GM12878 (cell line): ENCODE measurements at regions not wholly inside any gene's neighbourhood (a gene's known extent, or its start where the extent isn't known, plus 50 kb on each side); places are given as distances from the start of the nearest gene placed in this dataset.

Source experiments
- CEBPB ChIP-seq, 2 experiments: fragments of 150-350 bp in 1 of 2; IDR thresholded peaks; 2 replicates each; pipeline ENCODE4 v1.6.1; 2012 to 2014; ENCODE audit warnings: low read depth in 2 of 2, low read length in 2 of 2, borderline replicate concordance in 1 of 2, inconsistent platforms in 1 of 2
- CHD1 ChIP-seq: IDR thresholded peaks from 2 replicates; pipeline ENCODE4 v1.6.1; 2012; ENCODE audit warnings: low read depth, low read length, improper control_type of control experiment
- EED ChIP-seq: sonication (generic); IDR thresholded peaks from 2 replicates; pipeline ENCODE4 v1.6.1; 2016; ENCODE audit warnings: antibody characterized with exemption, low read depth
- EGR1 ChIP-seq, 2 experiments: IDR thresholded peaks; 1 replicate in 1 of 2; 2 replicates in 1 of 2; pipeline ENCODE4 v1.6.1; 2011 to 2012; ENCODE audit warnings: low read depth in 2 of 2, low read length in 2 of 2, borderline replicate concordance in 1 of 2, mild to moderate bottlenecking in 1 of 2, moderate library complexity in 1 of 2
- IKZF1 ChIP-seq: fragments of 450-650 bp; conservative IDR thresholded peaks from 2 replicates; pipeline ENCODE4 v1.6.1; 2017; ENCODE audit warnings: antibody characterized with exemption, mild to moderate bottlenecking
- RELA ChIP-seq: fragments of 450-650 bp; IDR thresholded peaks from 2 replicates; pipeline ENCODE4 v1.8.0; 2014; ENCODE audit warnings: borderline replicate concordance; ENCODE audit not compliant: partially characterized antibody
- TAF1 ChIP-seq: IDR thresholded peaks from 2 replicates; pipeline ENCODE4 v1.6.1; 2011; ENCODE audit warnings: mild to moderate bottlenecking, low read depth, low read length, borderline replicate concordance
- WRNIP1 ChIP-seq: IDR thresholded peaks from 2 replicates; pipeline ENCODE4 v1.6.1; 2011; ENCODE audit warnings: low read depth, low read length, improper control_type of control experiment, borderline replicate concordance
- TF ChIP-seq, protein P1 (sequence below): fragments of 450-650 bp; IDR thresholded peaks from 2 replicates; pipeline ENCODE4 v1.6.1; 2016; ENCODE audit warnings: mild to moderate bottlenecking, moderate library complexity, borderline replicate concordance
- TF ChIP-seq, protein P2 (sequence below): fragments of 450-650 bp; IDR thresholded peaks from 2 replicates; pipeline ENCODE4 v1.6.1; 2017; ENCODE audit warnings: mild to moderate bottlenecking, low read depth, inconsistent platforms; ENCODE audit not compliant: poor library complexity, severe bottlenecking
- TF ChIP-seq, protein P3 (sequence below): fragments of 450-650 bp; IDR thresholded peaks from 2 replicates; pipeline ENCODE4 v1.6.1; 2017; ENCODE audit warnings: mild to moderate bottlenecking, moderate library complexity

DNA sequence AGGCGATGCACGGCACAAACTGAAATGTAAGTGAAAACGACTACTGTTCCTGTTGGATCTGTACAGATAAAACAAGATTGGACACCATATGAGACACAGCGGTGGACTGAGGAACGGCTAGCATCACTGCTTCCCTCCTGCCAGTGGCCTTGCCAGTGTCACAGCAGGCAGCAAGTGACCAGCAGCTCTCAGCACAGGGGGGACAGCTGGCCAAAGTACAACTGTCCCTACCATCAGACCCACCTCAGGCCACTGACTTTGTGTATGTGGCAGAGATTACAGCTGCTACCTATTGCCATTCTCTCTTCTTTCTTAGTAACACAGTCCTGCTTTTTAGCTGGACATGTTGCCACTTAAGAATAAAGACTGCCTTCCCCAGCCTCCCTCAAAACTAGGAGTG, 80.0 kb upstream of the SLC66A3 start (continued):
- TF ChIP-seq, protein P1, sequence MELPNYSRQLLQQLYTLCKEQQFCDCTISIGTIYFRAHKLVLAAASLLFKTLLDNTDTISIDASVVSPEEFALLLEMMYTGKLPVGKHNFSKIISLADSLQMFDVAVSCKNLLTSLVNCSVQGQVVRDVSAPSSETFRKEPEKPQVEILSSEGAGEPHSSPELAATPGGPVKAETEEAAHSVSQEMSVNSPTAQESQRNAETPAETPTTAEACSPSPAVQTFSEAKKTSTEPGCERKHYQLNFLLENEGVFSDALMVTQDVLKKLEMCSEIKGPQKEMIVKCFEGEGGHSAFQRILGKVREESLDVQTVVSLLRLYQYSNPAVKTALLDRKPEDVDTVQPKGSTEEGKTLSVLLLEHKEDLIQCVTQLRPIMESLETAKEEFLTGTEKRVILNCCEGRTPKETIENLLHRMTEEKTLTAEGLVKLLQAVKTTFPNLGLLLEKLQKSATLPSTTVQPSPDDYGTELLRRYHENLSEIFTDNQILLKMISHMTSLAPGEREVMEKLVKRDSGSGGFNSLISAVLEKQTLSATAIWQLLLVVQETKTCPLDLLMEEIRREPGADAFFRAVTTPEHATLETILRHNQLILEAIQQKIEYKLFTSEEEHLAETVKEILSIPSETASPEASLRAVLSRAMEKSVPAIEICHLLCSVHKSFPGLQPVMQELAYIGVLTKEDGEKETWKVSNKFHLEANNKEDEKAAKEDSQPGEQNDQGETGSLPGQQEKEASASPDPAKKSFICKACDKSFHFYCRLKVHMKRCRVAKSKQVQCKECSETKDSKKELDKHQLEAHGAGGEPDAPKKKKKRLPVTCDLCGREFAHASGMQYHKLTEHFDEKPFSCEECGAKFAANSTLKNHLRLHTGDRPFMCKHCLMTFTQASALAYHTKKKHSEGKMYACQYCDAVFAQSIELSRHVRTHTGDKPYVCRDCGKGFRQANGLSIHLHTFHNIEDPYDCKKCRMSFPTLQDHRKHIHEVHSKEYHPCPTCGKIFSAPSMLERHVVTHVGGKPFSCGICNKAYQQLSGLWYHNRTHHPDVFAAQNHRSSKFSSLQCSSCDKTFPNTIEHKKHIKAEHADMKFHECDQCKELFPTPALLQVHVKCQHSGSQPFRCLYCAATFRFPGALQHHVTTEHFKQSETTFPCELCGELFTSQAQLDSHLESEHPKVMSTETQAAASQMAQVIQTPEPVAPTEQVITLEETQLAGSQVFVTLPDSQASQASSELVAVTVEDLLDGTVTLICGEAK = no peak
- TF ChIP-seq CHD1 (no peak), TAF1 (no peak), RELA (no peak), EGR1 (IDR thresholded peaks at IDR 0.05; ENCODE audit: borderline replicate concordance in 1 of 2, low read depth in 2 of 2, low read length in 2 of 2) (no peak), CEBPB (IDR thresholded peaks at IDR 0.05; ENCODE audit: borderline replicate concordance in 1 of 2, low read depth in 2 of 2, low read length in 2 of 2) (no peak), WRNIP1 (no peak), EED (no peak), IKZF1 (no peak)
- TF ChIP-seq, protein P2, sequence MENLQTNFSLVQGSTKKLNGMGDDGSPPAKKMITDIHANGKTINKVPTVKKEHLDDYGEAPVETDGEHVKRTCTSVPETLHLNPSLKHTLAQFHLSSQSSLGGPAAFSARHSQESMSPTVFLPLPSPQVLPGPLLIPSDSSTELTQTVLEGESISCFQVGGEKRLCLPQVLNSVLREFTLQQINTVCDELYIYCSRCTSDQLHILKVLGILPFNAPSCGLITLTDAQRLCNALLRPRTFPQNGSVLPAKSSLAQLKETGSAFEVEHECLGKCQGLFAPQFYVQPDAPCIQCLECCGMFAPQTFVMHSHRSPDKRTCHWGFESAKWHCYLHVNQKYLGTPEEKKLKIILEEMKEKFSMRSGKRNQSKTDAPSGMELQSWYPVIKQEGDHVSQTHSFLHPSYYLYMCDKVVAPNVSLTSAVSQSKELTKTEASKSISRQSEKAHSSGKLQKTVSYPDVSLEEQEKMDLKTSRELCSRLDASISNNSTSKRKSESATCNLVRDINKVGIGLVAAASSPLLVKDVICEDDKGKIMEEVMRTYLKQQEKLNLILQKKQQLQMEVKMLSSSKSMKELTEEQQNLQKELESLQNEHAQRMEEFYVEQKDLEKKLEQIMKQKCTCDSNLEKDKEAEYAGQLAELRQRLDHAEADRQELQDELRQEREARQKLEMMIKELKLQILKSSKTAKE = no peak
- TF ChIP-seq, protein P3, sequence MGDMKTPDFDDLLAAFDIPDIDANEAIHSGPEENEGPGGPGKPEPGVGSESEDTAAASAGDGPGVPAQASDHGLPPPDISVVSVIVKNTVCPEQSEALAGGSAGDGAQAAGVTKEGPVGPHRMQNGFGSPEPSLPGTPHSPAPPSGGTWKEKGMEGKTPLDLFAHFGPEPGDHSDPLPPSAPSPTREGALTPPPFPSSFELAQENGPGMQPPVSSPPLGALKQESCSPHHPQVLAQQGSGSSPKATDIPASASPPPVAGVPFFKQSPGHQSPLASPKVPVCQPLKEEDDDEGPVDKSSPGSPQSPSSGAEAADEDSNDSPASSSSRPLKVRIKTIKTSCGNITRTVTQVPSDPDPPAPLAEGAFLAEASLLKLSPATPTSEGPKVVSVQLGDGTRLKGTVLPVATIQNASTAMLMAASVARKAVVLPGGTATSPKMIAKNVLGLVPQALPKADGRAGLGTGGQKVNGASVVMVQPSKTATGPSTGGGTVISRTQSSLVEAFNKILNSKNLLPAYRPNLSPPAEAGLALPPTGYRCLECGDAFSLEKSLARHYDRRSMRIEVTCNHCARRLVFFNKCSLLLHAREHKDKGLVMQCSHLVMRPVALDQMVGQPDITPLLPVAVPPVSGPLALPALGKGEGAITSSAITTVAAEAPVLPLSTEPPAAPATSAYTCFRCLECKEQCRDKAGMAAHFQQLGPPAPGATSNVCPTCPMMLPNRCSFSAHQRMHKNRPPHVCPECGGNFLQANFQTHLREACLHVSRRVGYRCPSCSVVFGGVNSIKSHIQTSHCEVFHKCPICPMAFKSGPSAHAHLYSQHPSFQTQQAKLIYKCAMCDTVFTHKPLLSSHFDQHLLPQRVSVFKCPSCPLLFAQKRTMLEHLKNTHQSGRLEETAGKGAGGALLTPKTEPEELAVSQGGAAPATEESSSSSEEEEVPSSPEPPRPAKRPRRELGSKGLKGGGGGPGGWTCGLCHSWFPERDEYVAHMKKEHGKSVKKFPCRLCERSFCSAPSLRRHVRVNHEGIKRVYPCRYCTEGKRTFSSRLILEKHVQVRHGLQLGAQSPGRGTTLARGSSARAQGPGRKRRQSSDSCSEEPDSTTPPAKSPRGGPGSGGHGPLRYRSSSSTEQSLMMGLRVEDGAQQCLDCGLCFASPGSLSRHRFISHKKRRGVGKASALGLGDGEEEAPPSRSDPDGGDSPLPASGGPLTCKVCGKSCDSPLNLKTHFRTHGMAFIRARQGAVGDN = no peak
